Gastroesophageal sphincter (tissue), 4 donors: ENCODE measurements at regions not wholly inside any gene's neighbourhood (a gene's known extent, or its start where the extent isn't known, plus 50 kb on each side); places are given as distances from the start of the nearest gene placed in this dataset.

ENCODE experiments used
- ATAC-seq: fragments of 150-250 bp; one replicate; pipeline ENCODE4 v1.9.1; 2016; ENCODE audit warnings: mild to moderate bottlenecking, moderate library complexity
- H3K27ac ChIP-seq, 4 donors: fragments of 200-600 bp; sonication (generic) in 3 of 4; 1 replicate in 3 of 4; 2 replicates in 1 of 4; pipeline ENCODE4 v1.5.1; 2016 to 2019
- H3K27me3 ChIP-seq: fragments of 200-600 bp; sonication (generic); one replicate; pipeline ENCODE4 v1.5.1; 2019
- H3K36me3 ChIP-seq, 2 donors: fragments of 200-600 bp; sonication (generic); one replicate each; pipeline ENCODE4 v1.5.1; 2019; ENCODE audit warnings: control low read depth in 1 of 2
- H3K4me1 ChIP-seq, 3 donors: fragments of 200-600 bp; sonication (generic); 1 replicate in 2 of 3; 2 replicates in 1 of 3; pipeline ENCODE4 v1.5.1; 2016 to 2019; ENCODE audit warnings: control low read depth in 2 of 3
- H3K4me3 ChIP-seq, 2 donors: fragments of 200-600 bp; sonication (generic); one replicate each; pipeline ENCODE4 v1.5.1; 2019; ENCODE audit warnings: mild to moderate bottlenecking in 1 of 2, moderate library complexity in 1 of 2
- H3K9me3 ChIP-seq, 3 donors: fragments of 200-600 bp; sonication (generic); one replicate each; pipeline ENCODE4 v1.5.1; 2017 to 2019; ENCODE audit warnings: control low read depth in 2 of 3
- EP300 ChIP-seq: sonication (generic); formaldehyde crosslinking; IDR thresholded peaks from one replicate; pipeline ENCODE4 v1.6.1; 2017; ENCODE audit warnings: antibody characterized with exemption, mild to moderate bottlenecking
- POLR2A ChIP-seq, 2 donors: fragments of 450-650 bp; IDR thresholded peaks; one replicate each; pipeline ENCODE4 v1.6.1; 2017; ENCODE audit warnings: antibody characterized with exemption in 2 of 2, mild to moderate bottlenecking in 2 of 2, moderate library complexity in 1 of 2
- POLR2AphosphoS5 ChIP-seq: sonication (generic); formaldehyde crosslinking; IDR thresholded peaks from one replicate; pipeline ENCODE4 v1.6.1; 2017; ENCODE audit warnings: antibody characterized with exemption
- WGBS, 2 donors: methylation state at CpG; one replicate each; pipeline ENCODE4 v1.1.5; 2018; ENCODE audit warnings: low coverage in 1 of 2; 5-methylcytosine and 5-hydroxymethylcytosine counted together
- TF ChIP-seq, protein P1 (sequence below), 4 experiments: fragments of 200-600 bp in 2 of 4; fragments of 450-650 bp in 2 of 4; sonication (generic) in 1 of 4; IDR thresholded peaks; one replicate each; pipeline ENCODE4 v1.5.1; 2017 to 2019; ENCODE audit warnings: antibody characterized with exemption in 4 of 4, mild to moderate bottlenecking in 2 of 4, moderate library complexity in 2 of 4

DNA sequence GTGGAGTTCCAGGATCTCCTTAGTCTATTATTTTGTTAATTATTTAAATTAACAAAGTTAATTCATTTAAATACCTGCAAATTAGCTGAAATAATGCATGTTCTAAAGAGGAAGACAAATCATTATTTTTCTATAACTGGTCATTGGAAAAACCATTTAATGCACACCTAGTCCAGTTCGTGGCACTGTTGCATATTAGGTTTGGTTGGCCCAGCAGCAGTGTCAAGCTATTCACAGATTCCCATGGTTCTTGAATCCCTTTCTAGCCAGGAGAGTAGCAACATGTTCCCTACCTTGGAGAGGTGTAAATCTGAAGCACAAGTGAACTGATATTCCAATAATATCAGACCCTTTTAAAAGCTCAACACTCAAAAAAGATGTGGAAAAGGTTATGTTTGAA lies 155.2 kb downstream of the TMEM161B start:
- Histone ChIP-seq H3K4me1 (no peaks in the 10 kb centered on the region), H3K9me3 (no peaks in the 10 kb centered on the region), H3K4me3 (no peak overlapping the region), H3K27me3 (no peaks in the 10 kb centered on the region), H3K36me3 (no peaks in the 10 kb centered on the region), H3K27ac (no peak overlapping the region)
- ATAC-seq = no peak
- TF ChIP-seq, protein P1, sequence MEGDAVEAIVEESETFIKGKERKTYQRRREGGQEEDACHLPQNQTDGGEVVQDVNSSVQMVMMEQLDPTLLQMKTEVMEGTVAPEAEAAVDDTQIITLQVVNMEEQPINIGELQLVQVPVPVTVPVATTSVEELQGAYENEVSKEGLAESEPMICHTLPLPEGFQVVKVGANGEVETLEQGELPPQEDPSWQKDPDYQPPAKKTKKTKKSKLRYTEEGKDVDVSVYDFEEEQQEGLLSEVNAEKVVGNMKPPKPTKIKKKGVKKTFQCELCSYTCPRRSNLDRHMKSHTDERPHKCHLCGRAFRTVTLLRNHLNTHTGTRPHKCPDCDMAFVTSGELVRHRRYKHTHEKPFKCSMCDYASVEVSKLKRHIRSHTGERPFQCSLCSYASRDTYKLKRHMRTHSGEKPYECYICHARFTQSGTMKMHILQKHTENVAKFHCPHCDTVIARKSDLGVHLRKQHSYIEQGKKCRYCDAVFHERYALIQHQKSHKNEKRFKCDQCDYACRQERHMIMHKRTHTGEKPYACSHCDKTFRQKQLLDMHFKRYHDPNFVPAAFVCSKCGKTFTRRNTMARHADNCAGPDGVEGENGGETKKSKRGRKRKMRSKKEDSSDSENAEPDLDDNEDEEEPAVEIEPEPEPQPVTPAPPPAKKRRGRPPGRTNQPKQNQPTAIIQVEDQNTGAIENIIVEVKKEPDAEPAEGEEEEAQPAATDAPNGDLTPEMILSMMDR (IDR thresholded peaks at IDR 0.05) = no peak
- no peak for TF ChIP-seq POLR2AphosphoS5
- 61 to 64% methylated on average over 1 of the region's 1 CpG for WGBS, 2 donors

DNA sequence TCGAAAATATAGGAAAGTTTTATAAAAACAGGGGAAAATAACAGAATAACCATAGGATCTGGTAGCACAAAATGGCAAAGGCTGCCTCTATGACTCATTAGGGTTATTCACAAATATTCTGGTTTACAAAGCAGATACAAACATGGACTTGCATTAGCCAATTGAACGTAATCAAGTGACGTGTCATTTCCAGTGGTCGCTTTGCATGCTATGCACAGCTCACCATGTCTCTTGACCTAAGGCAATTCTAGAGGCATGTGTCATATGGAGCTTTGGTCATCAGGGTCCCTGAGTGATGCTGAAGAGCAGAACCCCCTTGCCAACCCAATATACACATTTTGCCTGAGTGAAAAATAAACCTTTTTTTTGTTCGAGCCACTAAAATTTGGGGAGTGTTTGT lies 158.8 kb downstream of the TMEM161B start:
- ATAC-seq = no peak
- Histone ChIP-seq H3K4me3 (no peak overlapping the region), H3K9me3 (no peaks in the 10 kb centered on the region), H3K27ac (no peak overlapping the region), H3K36me3 (no peaks in the 10 kb centered on the region), H3K4me1 (no peaks in the 10 kb centered on the region), H3K27me3 (no peaks in the 10 kb centered on the region)
- WGBS, 2 donors = 81 to 88% methylated on average over 5 of the region's 5 CpGs
- TF ChIP-seq, protein P1 (IDR thresholded peaks at IDR 0.05) = no peak
- TF ChIP-seq POLR2AphosphoS5 = no peak
- TF ChIP-seq POLR2A (IDR thresholded peaks at IDR 0.05) = no peak
- TF ChIP-seq EP300 = no peak

DNA sequence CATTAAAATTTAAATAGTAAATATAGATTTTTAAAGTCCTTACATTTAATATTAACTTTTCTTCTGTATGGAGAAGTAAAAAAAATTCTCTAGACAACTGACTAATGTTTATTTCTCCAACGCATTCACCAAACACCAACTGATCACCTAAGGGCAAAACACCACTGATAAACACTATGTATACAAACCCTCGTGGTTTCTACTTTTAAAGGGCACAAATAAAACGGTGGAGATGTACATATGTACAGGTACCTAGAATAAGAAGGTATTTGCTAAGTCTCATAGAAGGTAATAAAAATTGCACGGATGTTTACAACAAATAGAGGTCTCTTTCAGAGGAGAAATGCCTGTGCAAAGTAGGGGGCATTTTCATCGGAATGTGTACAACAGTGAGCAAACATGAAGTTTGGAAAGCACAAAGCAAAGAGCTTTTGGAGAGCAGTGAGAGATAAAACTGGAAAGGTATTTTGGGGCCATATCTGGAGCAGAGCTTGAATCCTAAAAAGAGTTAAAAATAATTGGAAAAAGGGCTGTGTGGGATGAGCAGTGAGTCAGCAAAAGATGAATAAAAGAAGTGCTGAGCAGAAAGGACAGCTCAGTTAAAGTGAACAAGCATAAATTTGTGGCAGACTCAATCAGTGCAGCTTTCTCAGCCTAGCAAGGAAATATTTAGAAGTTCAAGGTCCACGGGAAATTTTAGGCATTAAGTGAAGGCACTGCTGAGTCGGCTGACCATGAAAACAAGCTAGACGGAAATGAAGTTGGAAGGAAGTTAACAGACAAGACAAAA lies 160.0 kb downstream of the TMEM161B start:
- 57 to 72% methylated on average over 7 to 8 of the region's 8 CpGs for WGBS, 2 donors
- TF ChIP-seq, protein P1 (IDR thresholded peaks at IDR 0.05) = no peak
- no peaks in the 10 kb centered on the region for H3K4me1 ChIP-seq

DNA sequence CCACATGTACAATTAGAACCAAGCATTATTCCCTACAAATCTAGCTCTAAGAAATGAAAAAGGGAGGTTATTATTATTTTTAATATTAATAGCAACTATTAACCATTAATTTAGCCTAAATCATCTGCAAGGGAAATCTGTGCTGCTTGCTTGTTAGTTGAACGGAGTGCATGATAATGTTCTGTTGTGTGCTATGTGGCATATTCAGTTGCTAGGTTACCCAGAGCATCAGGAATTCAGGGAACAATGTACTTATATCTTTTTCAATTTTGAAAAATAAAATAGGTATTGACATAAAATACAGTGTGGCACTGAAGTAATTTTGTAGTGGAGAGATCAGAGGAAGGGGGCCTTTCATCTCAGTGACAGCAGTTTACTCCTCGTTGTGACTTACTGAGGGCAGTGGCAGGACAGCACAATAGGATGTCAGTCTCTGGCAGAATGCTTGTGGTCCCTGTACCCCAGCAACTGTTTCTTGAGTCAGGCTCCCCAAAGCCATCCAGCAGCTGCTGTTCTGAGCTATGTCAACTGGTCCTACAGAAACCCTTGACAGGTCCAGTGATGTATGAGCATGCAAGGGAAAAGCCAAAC lies 173.6 kb downstream of the TMEM161B start:
- TF ChIP-seq, protein P1 (IDR thresholded peaks at IDR 0.05) = no peak
- TF ChIP-seq POLR2A (IDR thresholded peaks at IDR 0.05) = no peak
- TF ChIP-seq POLR2AphosphoS5 = no peak
- TF ChIP-seq EP300 = no peak
- 24 to 32% methylated on average over 2 of the region's 2 CpGs for WGBS, 2 donors
- ATAC-seq = no peak
- Histone ChIP-seq H3K9me3 (no peaks in the 10 kb centered on the region), H3K4me1 (no peaks in the 10 kb centered on the region), H3K4me3 (no peak overlapping the region), H3K36me3 (no peaks in the 10 kb centered on the region), H3K27ac (no peak overlapping the region), H3K27me3 (no peaks in the 10 kb centered on the region)

More for the DNA sequence above, 160.0 kb downstream of the TMEM161B start:
- no peaks in the 10 kb centered on the region for H3K27me3 ChIP-seq
- H3K4me3 ChIP-seq = no peak overlapping the region
- H3K27ac ChIP-seq = no peak overlapping the region
- H3K9me3 ChIP-seq = no peaks in the 10 kb centered on the region
- no peak for ATAC-seq
- no peaks in the 10 kb centered on the region for H3K36me3 ChIP-seq

DNA sequence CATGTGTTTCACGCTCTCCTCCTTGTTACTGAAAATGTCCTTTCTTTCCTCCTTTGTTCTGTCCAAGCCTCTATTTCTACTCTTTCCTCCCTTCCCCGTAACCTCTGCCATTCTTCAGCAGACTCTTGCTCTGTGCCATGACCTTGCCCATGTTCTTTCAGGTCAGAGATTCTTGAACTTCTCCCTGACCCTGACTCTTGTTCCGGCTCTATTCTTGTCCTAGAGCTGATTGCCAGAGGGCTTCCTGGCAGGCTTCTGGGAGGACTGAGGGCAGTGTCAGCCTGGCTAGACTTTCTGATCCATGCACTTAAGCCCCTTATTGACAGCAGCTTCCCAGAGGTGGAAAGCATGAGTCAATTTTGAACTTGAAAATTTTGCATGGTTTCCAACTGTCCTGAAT lies 174.2 kb downstream of the TMEM161B start:
- Histone ChIP-seq H3K9me3 (no peaks in the 10 kb centered on the region), H3K4me3 (no peak overlapping the region), H3K27ac (no peak overlapping the region), H3K4me1 (no peaks in the 10 kb centered on the region), H3K27me3 (no peaks in the 10 kb centered on the region), H3K36me3 (no peaks in the 10 kb centered on the region)
- 60 to 75% methylated on average over 2 to 3 of the region's 3 CpGs for WGBS, 2 donors
- no peak for ATAC-seq
- TF ChIP-seq, protein P1 (IDR thresholded peaks at IDR 0.05) = no peak
- TF ChIP-seq POLR2A (IDR thresholded peaks at IDR 0.05) = no peak
- no peak for TF ChIP-seq EP300
- TF ChIP-seq POLR2AphosphoS5 = no peak
